GM13976 (cell line): ENCODE measurements at regions not wholly inside any gene's neighbourhood (a gene's known extent, or its start where the extent isn't known, plus 50 kb on each side); places are given as distances from the start of the nearest gene placed in this dataset.

Experiments used
- DNase-seq: peaks from one replicate; pipeline ENCODE4 v3.0.0; 2012; ENCODE audit warnings: low spot score
- in situ Hi-C: fragments of 300-500 bp; cut with MboI; formaldehyde crosslinking; loops from one replicate; pipeline ENCODE4 v1.12.0; 2022; ENCODE audit warnings: low sequenced_read_pairs, mixed read lengths, inconsistent platforms; ENCODE audit not compliant: unreplicated experiment
- TF ChIP-seq, protein P1 (sequence below): IDR thresholded peaks from 2 replicates; pipeline ENCODE4 v1.5.1; 2012; ENCODE audit warnings: borderline replicate concordance, mild to moderate bottlenecking; ENCODE audit not compliant: insufficient read depth; ENCODE audit errors: extremely low read depth, missing control alignments, control extremely low read depth

DNA sequence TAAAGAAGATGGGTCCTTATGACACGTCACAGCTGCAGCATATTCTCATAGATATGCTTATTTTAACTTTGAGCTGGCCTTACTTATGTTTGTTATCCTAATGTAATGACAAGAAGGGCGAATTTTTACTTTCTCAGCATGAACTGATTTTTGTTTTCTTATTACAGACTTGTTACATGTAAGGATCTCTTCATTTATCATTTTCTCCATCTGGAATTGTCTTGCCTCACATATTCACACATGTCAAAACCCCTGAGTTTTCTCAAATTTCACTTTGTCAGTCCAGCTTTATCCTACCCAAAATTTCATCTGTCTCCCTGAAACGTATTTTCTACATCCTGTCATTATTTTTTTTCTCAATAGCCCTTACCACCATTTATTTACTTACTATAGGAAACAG lies 1774.0 kb upstream of the PRR20A start:
- DNase-seq = no peak
- in situ Hi-C loops = no loop called here
- TF ChIP-seq, protein P1, sequence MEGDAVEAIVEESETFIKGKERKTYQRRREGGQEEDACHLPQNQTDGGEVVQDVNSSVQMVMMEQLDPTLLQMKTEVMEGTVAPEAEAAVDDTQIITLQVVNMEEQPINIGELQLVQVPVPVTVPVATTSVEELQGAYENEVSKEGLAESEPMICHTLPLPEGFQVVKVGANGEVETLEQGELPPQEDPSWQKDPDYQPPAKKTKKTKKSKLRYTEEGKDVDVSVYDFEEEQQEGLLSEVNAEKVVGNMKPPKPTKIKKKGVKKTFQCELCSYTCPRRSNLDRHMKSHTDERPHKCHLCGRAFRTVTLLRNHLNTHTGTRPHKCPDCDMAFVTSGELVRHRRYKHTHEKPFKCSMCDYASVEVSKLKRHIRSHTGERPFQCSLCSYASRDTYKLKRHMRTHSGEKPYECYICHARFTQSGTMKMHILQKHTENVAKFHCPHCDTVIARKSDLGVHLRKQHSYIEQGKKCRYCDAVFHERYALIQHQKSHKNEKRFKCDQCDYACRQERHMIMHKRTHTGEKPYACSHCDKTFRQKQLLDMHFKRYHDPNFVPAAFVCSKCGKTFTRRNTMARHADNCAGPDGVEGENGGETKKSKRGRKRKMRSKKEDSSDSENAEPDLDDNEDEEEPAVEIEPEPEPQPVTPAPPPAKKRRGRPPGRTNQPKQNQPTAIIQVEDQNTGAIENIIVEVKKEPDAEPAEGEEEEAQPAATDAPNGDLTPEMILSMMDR = no peak

DNA sequence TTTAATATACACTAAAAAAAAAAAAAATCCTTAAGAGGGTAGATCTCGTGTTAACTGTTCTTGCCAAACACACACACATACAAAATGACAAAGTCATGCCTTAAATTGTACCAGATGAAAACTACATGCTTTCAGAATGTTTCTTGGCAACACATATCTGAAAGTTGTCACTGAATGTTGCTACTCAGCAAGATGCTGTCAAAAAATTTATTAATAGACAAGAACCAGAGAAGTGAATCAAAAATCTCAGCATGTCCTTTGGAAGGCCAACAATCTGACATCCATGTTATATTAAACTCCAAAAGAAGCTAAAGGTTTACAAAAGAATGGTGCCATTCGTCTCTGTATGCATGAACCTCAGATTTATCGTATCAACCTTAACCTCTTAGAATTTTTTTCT lies 1746.2 kb upstream of the PRR20A start:
- TF ChIP-seq, protein P1 = no peak
- in situ Hi-C loops = no loop called here

DNA sequence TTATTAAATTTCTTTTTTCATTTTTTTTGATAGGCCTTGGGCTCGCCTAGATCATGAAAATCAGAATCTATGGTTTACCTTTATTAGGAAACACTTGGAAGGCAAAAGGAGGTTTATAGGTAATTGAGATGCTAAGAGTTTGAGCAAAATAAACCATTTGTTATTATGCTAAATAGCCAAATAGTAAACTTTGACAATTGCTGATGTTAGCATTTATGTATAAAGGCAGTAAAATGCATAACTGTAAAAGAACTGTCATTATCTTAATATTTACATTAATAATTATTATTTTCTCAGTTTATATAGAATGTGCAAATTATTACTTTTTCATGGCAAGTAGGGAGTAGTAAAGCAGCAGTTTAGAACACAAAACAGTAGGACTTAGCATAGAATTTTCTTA lies 1737.8 kb upstream of the PRR20A start:
- in situ Hi-C loops = no loop called here
- TF ChIP-seq, protein P1 = no peak
- DNase-seq = no peak

More for the DNA sequence above, 1746.2 kb upstream of the PRR20A start:
- no peak for DNase-seq

DNA sequence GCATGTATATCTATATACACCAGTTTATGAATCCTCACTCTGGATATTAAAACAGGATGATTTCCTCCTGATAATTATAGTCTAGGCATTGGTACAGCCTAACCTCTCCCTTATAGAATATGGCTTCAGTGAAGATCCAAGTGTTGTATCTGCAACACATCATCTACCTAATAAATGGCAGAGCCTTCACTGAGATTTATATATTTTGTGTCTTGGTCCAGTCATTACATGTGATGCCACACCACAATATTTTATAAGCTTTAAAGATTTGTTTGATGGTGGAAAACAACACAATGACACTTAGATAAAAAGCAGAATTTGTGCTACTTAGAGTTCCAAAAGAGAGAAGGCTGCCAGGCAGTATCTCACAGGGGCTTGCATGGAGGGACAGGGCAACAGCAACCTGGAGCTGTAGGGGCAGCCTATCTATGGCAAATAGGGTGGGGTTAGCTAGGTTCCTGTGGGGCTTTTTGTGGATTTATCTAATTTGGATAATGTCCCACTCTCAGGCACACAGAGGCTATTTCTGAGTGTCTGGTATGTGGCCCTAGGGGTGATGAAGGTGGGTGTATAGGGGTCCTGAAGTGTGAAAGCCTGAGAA lies 1736.7 kb upstream of the PRR20A start:
- TF ChIP-seq, protein P1 = no peak
- in situ Hi-C loops = no loop called here

DNA sequence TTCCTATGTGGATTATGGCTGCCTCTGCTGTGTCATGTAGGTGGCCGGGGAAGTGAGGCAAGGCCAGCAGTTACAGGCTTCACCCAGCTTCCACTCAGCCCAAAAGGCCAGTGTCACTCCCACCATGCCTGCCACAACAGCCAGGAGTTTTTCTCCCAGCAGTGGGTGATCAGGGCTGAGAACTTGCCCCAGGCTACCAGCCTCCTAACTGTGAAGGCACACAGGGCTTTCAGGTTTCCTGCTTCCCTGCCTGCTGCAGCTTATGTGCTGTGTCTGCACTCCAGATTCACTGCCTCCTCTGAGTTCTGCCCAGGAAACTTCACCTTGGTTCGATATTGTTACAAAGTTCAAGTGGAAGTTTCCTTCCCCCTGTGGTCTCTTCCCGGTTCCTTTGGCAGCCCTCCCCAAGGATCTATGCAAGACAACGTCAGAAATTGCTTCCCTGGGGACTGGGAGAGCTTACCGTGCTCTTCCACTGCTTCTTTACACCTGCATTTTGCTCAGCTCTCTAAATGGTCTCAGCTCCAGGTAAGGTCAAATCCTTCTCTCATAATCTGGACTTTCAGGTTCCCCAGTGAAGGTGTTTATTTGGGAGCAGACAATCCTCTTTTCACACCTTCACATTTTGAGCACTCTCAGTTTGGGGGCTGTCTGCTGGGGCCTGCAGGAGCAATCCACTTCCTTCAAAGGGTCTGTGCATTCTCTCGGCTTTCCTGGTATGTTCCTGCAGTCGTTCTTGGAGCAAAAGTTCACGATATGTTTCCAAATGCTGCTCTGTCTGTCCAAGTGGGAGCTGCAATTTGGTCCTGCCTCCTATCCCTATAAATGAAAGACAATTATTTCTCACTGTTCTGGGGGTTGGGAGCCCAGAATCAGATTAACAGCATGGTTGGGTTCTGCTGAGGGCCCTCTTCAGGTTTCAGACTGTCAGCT lies 1730.1 kb upstream of the PRR20A start:
- in situ Hi-C loops = no loop called here

More for the DNA sequence above, 1736.7 kb upstream of the PRR20A start:
- no peak for DNase-seq

DNA sequence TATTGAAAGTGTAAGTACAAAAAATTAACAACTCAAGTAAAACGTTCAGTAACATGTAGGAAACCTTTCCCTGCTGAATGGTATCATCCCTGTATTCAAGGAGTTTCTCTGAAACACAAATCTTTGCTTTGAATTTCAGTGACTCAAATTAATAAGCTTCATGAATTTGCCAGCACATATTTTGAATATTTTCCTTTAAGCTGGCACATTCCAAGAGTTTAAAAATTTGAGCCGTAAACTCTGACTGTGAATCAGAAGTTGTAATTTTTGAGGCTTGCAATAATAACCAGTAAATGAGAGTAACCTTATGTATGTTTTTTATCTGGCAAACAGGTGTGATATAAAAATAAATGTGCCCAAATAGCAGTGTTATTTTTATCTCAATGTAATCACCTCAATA lies 1722.6 kb upstream of the PRR20A start:
- TF ChIP-seq, protein P1 = no peak
- in situ Hi-C loops = no loop called here
- no peak for DNase-seq

More for the DNA sequence above, 1730.1 kb upstream of the PRR20A start:
- TF ChIP-seq, protein P1 = no peak
- DNase-seq = no peak
